ENCODE measurements at regions not wholly inside any gene's neighbourhood (a gene's known extent, or its start where the extent isn't known, plus 50 kb on each side); places are given as distances from the start of the nearest gene placed in this dataset.
"Not testable (repeated sequence)": the region's sequence is repeated elsewhere in the genome, so short reads cannot be mapped to it uniquely, and the experiment has no call there.

DNA sequence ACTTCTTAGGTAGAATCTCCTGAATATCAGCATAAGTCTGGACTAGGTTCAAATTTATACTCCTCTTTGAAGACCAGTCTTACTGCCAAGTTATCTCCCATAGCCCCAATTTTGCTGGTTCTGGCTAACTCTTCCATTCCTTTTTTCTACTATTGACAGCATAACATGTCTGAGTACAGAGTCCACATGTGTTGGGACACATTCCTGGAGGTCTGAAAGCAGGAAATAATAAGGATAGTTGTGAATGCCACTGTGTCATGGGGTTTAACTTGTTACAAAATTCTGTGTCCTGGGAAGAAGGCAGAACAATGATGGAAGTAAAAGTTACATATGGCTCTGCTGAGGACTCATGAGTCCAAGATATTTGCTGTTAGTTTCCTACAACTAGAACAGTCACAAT lies 57.4 kb upstream of the ZBTB20 start:
- Histone ChIP-seq H3K4me1 (ENCODE audit: control insufficient read depth, insufficient read depth, low read length, poor library complexity, severe bottlenecking) (no peaks in the 10 kb centered on the region), H3K27ac (ENCODE audit: low read depth, low read length, severe bottlenecking) (no peak overlapping the region), H3K9me3 (ENCODE audit: control insufficient read depth, low read length) (no peaks in the 10 kb centered on the region), H3K4me3 (ENCODE audit: extremely low read depth, insufficient read depth, low read length, poor library complexity, severe bottlenecking) (no peak overlapping the region), H3K36me3 (ENCODE audit: control insufficient read depth, insufficient read depth, low read length) (no peaks in the 10 kb centered on the region)

DNA sequence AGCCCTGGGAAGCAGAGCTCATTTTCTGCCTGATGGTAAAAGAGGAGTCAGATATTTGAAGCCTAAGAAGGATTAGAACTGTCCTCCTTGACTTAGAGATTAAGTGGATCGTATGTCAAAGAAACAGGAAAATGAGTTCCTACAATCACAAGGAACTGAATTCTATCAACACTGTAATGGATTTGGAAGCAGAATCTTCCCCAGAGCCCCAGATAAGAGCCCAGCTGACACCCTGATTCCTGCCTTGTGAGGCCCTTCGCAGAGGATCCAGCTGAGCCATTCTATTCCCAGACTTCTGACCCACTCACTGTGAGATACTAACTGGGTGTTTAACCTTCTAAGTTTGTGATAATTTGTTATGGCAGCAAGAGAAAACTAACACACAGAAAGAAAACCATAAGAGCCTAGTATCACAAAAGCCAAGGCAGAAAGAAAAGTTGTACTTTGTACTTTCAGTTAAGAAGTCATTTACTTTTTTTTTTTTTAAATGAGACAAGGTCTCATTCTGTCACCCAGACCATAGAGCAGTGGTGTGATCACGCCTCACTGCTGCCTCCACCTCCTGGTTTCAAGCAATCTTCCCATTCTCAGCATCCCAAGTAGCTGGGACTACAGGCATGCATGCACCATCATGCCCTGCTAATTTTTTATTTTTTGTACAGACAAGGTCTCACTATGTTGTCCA lies 61.1 kb upstream of the ZBTB20 start:
- H3K36me3 ChIP-seq (ENCODE audit: control insufficient read depth, insufficient read depth, low read length) = no peaks in the 10 kb centered on the region
- H3K4me3 ChIP-seq (ENCODE audit: extremely low read depth, insufficient read depth, low read length, poor library complexity, severe bottlenecking) = no peak overlapping the region
- no peaks in the 10 kb centered on the region for H3K4me1 ChIP-seq (ENCODE audit: control insufficient read depth, insufficient read depth, low read length, poor library complexity, severe bottlenecking)
- H3K27ac ChIP-seq (ENCODE audit: low read depth, low read length, severe bottlenecking) = no peak overlapping the region
- no peaks in the 10 kb centered on the region for H3K9me3 ChIP-seq (ENCODE audit: control insufficient read depth, low read length)
- WGBS, 2 experiments (ENCODE audit: insufficient coverage in 2 of 2) = 100% methylated on average over 1 to 2 of the region's 3 CpGs

DNA sequence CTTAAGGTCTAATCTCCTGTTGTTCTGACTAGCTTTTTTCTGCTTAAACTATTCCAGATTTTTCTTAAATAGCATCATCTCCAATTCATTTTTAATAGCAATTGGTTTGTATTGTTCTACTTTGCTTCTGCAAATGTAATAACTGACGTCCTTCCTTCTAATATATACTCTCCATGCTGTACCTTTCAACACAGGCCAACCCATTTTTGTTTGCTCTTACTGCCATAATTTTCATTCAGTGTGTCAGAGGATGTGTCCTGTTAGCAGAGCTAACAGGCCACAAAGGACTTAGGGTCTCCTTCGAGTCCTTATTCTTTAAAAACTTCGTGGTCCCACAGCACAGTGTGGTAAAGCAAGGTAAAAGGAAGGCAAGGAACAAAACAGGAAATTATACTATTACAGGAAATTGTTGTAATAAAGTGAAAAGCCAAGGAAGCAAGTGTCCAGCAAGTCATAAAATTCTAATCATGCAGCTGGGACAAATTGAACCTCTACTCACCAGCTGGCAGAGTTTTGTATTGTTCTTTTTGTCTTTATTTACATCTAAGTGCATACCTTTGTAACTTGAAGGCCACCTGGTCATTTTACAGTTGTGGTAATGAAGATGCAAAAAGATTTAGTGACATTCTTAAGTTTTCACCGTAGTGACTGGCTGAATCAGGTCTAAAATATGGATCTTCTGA lies 64.9 kb upstream of the ZBTB20 start:
- Histone ChIP-seq H3K36me3 (ENCODE audit: control insufficient read depth, insufficient read depth, low read length) (no peaks in the 10 kb centered on the region), H3K9me3 (ENCODE audit: control insufficient read depth, low read length) (no peaks in the 10 kb centered on the region), H3K4me3 (ENCODE audit: extremely low read depth, insufficient read depth, low read length, poor library complexity, severe bottlenecking) (no peak overlapping the region), H3K27ac (ENCODE audit: low read depth, low read length, severe bottlenecking) (no peak overlapping the region), H3K4me1 (ENCODE audit: control insufficient read depth, insufficient read depth, low read length, poor library complexity, severe bottlenecking) (no peaks in the 10 kb centered on the region)
- WGBS, 2 experiments (ENCODE audit: insufficient coverage in 2 of 2) = 38 to 41% methylated on average over 1 to 3 of the region's 4 CpGs

DNA sequence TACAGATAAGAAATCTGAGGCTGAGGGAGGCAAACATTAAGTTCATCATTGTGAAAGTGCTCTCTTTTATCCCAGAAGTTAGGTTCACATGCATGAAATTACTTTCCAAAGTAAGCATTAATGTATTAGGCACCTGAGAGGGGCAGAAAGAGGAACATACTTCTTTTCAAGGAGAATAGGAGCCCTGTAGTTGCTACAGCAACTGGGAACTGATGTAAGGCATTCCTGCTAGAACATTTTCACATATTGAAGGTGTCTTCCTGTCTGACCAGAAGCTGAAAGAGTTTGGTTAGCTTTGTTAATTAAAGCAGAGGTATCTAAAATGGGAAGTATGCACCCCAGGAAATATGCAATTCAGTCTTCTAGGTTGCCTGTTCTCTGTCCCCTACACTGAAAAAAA lies 65.5 kb upstream of the ZBTB20 start:
- H3K27ac ChIP-seq (ENCODE audit: low read depth, low read length, severe bottlenecking) = no peak overlapping the region

DNA sequence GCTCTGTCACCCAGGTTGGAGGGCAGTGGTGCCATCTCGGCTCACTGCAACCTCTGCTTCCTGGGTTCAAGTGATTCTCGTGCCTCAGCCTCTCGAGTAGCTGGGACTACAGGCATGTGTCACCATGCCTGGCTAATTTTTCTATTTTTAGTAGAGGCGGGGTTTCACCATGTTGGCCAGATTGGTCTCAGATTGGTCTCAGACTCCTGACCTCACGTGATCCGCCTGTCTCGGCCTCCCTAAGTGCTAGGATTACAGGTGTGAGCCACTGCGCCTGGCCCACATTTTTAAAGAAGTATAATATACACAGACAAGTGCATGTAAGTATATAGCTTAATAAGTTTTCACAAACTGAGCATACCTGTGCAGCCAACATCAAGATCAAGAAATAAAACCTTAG lies 66.0 kb upstream of the ZBTB20 start:
- H3K9me3 ChIP-seq (ENCODE audit: control insufficient read depth, low read length); H3K4me1 ChIP-seq (ENCODE audit: control insufficient read depth, insufficient read depth, low read length, poor library complexity, severe bottlenecking); H3K27ac ChIP-seq (ENCODE audit: low read depth, low read length, severe bottlenecking); H3K4me3 ChIP-seq (ENCODE audit: extremely low read depth, insufficient read depth, low read length, poor library complexity, severe bottlenecking); H3K36me3 ChIP-seq (ENCODE audit: control insufficient read depth, insufficient read depth, low read length): not testable (repeated sequence)
- 79 to 80% methylated on average over 3 to 4 of the region's 8 CpGs for WGBS, 2 experiments (ENCODE audit: insufficient coverage in 2 of 2)

More for the DNA sequence above, 65.5 kb upstream of the ZBTB20 start:
- H3K36me3 ChIP-seq (ENCODE audit: control insufficient read depth, insufficient read depth, low read length) = no peaks in the 10 kb centered on the region
- no peaks in the 10 kb centered on the region for H3K4me1 ChIP-seq (ENCODE audit: control insufficient read depth, insufficient read depth, low read length, poor library complexity, severe bottlenecking)
- H3K9me3 ChIP-seq (ENCODE audit: control insufficient read depth, low read length) = no peaks in the 10 kb centered on the region
- no peak overlapping the region for H3K4me3 ChIP-seq (ENCODE audit: extremely low read depth, insufficient read depth, low read length, poor library complexity, severe bottlenecking)

DNA sequence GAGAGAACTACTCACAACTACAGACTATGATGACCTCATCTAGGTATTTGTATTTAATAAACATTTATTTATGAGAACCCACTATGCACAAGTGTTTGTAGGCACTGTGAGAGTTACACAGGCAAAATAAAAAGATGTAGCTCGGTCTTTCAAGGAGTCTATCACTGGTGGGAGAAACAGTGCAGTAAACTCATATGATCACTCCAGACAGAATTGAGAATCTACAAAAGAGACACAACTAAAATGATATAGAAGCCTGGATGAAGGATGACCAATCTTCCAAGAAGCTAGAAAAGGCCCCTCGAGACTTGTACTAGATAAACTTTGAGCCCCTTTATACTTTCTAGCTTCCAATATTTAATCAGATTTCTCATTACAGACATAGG lies 70.2 kb upstream of the ZBTB20 start:
- H3K4me3 ChIP-seq (ENCODE audit: extremely low read depth, insufficient read depth, low read length, poor library complexity, severe bottlenecking) = no peak overlapping the region
- WGBS, 2 experiments (ENCODE audit: insufficient coverage in 2 of 2) = 10% methylated on average over 2 of the region's 2 CpGs; no CpG with 5 or more reads in 1 of the 2 experiments
- H3K36me3 ChIP-seq (ENCODE audit: control insufficient read depth, insufficient read depth, low read length) = no peaks in the 10 kb centered on the region
- H3K4me1 ChIP-seq (ENCODE audit: control insufficient read depth, insufficient read depth, low read length, poor library complexity, severe bottlenecking) = peaks cover 2% of the 10 kb centered on the region
- no peaks in the 10 kb centered on the region for H3K9me3 ChIP-seq (ENCODE audit: control insufficient read depth, low read length)
- no peak overlapping the region for H3K27ac ChIP-seq (ENCODE audit: low read depth, low read length, severe bottlenecking)

DNA sequence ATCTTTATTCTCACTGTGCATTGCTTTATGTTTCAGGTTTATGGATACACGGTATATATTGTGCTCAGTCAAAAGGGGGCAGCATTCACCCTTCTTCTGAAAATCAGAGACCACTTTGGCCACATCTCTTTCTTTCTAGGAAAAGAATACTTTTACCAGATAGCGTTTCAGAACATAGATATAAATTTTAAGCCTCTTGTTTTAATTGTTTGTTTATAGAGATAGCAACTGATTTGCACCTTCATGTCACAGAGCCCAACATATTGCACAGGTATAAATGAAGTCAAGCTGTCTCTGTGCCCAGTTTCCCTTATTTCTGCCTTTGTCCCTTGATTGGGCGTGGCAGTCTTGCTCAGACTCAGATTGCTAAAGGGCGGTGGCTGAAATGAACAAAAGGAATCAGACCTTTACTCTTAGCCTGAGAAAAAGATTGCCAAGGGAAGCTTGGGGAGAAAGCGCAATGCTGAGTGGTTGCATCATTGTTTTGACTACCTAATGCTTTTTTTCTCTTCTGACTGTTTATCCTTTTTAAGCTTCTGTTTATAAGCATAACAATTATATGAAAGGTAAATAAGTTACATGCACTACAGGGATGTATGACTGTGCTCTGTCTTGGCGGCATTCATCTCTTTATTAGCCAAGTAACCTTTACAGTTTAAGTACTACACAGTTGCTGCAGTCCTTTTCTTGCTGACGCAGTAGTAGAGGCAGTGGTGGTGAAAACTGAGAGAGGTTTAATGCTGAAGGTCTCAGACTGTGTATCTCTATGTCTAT lies 70.8 kb upstream of the ZBTB20 start:
- Histone ChIP-seq H3K9me3 (ENCODE audit: control insufficient read depth, low read length) (no peaks in the 10 kb centered on the region), H3K36me3 (ENCODE audit: control insufficient read depth, insufficient read depth, low read length) (no peaks in the 10 kb centered on the region), H3K4me3 (ENCODE audit: extremely low read depth, insufficient read depth, low read length, poor library complexity, severe bottlenecking) (no peak overlapping the region), H3K4me1 (ENCODE audit: control insufficient read depth, insufficient read depth, low read length, poor library complexity, severe bottlenecking) (peaks cover 2% of the 10 kb centered on the region), H3K27ac (ENCODE audit: low read depth, low read length, severe bottlenecking) (peak overlapping the region; percentile 31)
- WGBS, 2 experiments (ENCODE audit: insufficient coverage in 2 of 2) = 60 to 61% methylated on average over 2 of the region's 7 CpGs

DNA sequence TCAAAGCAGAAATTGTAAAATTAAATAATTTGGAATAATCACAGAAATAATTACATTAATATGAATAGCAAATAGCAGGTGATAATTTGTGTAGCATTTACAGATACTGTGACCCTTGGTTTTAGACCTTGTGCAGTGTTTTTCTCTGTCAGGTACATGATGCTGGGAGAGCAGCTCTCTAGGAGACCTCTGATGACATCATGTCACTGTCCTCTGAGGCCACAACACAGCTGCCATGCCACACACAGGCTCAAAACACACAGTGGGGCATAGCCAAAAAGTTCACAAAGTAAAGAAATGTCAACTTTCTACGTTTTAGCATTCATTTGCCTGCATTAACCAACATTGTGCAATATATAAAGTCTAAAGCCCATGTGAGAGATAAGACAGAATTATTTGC lies 71.8 kb upstream of the ZBTB20 start:
- H3K27ac ChIP-seq (ENCODE audit: low read depth, low read length, severe bottlenecking) = no peak overlapping the region
- no peak overlapping the region for H3K4me3 ChIP-seq (ENCODE audit: extremely low read depth, insufficient read depth, low read length, poor library complexity, severe bottlenecking)
- no CpG with 5 or more reads among the region's 1 CpG for WGBS, 2 experiments (ENCODE audit: insufficient coverage in 2 of 2)

DNA sequence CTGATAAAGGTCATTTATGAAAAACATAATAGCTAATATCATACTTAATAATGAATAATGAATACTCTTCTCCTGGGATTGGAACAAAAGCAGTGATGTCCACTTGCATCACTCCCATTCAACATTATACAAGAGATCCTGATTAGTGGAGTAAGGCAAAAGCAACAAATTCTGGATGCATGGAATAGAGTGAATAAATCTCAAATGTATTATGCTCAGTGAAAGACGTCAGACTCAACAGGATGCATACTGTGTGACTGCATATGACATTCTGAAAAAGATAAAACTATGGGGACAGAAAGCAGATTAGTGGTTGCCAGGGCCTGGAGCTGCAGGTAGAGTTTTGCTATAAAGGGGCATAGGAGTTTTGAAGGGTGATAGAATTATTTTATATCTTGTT lies 77.6 kb upstream of the ZBTB20 start:
- 92% methylated on average over 1 of the region's 1 CpG for WGBS, 2 experiments (ENCODE audit: insufficient coverage in 2 of 2)
- Histone ChIP-seq H3K4me3 (ENCODE audit: extremely low read depth, insufficient read depth, low read length, poor library complexity, severe bottlenecking) (no peak overlapping the region), H3K4me1 (ENCODE audit: control insufficient read depth, insufficient read depth, low read length, poor library complexity, severe bottlenecking) (no peaks in the 10 kb centered on the region), H3K36me3 (ENCODE audit: control insufficient read depth, insufficient read depth, low read length) (no peaks in the 10 kb centered on the region), H3K27ac (ENCODE audit: low read depth, low read length, severe bottlenecking) (no peak overlapping the region), H3K9me3 (ENCODE audit: control insufficient read depth, low read length) (no peaks in the 10 kb centered on the region)

More for the DNA sequence above, 71.8 kb upstream of the ZBTB20 start:
- no peaks in the 10 kb centered on the region for H3K36me3 ChIP-seq (ENCODE audit: control insufficient read depth, insufficient read depth, low read length)
- peaks cover 2% of the 10 kb centered on the region for H3K4me1 ChIP-seq (ENCODE audit: control insufficient read depth, insufficient read depth, low read length, poor library complexity, severe bottlenecking)
- no peaks in the 10 kb centered on the region for H3K9me3 ChIP-seq (ENCODE audit: control insufficient read depth, low read length)

DNA sequence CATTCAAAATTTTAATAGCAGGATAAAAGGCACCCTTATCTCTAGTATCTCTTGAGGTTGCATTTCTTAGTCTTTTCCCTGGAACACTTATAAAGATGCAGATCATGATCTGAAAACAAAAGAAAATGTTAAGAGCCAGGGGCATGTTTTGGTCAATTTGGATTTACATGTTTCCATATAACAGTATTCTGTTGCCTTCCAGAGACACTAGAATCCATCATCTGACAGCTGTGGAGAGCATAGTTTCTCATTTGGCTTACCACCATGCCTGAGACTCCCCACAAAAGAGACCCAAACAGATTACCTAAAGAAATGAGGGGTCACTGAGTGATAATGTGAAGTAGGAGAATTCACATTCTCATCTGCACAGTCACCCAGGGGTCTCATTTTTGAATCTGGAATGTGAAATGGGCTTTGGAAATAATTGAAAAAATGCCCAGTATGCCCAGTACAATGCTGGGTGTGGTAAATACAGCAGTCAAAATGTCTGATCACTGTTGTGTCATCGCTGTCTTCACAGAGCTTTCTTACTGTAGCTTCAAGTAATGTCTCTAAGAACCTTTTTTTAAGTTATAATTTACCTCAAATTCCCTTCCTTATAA lies 79.9 kb upstream of the ZBTB20 start:
- no peak overlapping the region for H3K4me3 ChIP-seq (ENCODE audit: extremely low read depth, insufficient read depth, low read length, poor library complexity, severe bottlenecking)
- no peak overlapping the region for H3K27ac ChIP-seq (ENCODE audit: low read depth, low read length, severe bottlenecking)
- no CpG with 5 or more reads among the region's 1 CpG for WGBS, 2 experiments (ENCODE audit: insufficient coverage in 2 of 2)
- H3K36me3 ChIP-seq (ENCODE audit: control insufficient read depth, insufficient read depth, low read length) = no peaks in the 10 kb centered on the region
- no peaks in the 10 kb centered on the region for H3K4me1 ChIP-seq (ENCODE audit: control insufficient read depth, insufficient read depth, low read length, poor library complexity, severe bottlenecking)
- H3K9me3 ChIP-seq (ENCODE audit: control insufficient read depth, low read length) = no peaks in the 10 kb centered on the region
